H9 (cell line): ENCODE measurements at regions not wholly inside any gene's neighbourhood (a gene's known extent, or its start where the extent isn't known, plus 50 kb on each side); places are given as distances from the start of the nearest gene placed in this dataset.

Source experiments
- DNase-seq: peaks from one replicate; pipeline ENCODE4 v3.0.0-alpha.2; 2017
- H2AFZ ChIP-seq: one replicate; pipeline ENCODE4 v1.6.1; 2013; ENCODE audit warnings: mild to moderate bottlenecking, low read length, control low read depth, moderate library complexity
- H2AK5ac ChIP-seq: 2 replicates; pipeline ENCODE4 v1.6.1; 2013; ENCODE audit warnings: low read length, control low read depth, mixed read lengths; ENCODE audit not compliant: insufficient read length
- H2BK120ac ChIP-seq: one replicate; pipeline ENCODE4 v1.6.1; 2013; ENCODE audit warnings: low read depth, mild to moderate bottlenecking, low read length, control low read depth, inconsistent platforms; ENCODE audit not compliant: poor library complexity, severe bottlenecking
- H2BK12ac ChIP-seq: 2 replicates; pipeline ENCODE4 v1.6.1; 2013; ENCODE audit warnings: low read length, control low read depth, mixed read lengths, low read depth; ENCODE audit not compliant: insufficient read length
- H2BK15ac ChIP-seq: 2 replicates; pipeline ENCODE4 v1.6.1; 2013; ENCODE audit warnings: low read depth, low read length, control low read depth
- H2BK20ac ChIP-seq: one replicate; pipeline ENCODE4 v1.6.1; 2013; ENCODE audit warnings: low read depth, mild to moderate bottlenecking, low read length, control low read depth, inconsistent platforms; ENCODE audit not compliant: poor library complexity, severe bottlenecking
- H2BK5ac ChIP-seq: 2 replicates; pipeline ENCODE4 v1.6.1; 2013; ENCODE audit warnings: low read length, control low read depth, mixed read lengths; ENCODE audit not compliant: insufficient read length
- H3K14ac ChIP-seq: 2 replicates; pipeline ENCODE4 v1.6.1; 2013; ENCODE audit warnings: low read length, control low read depth; ENCODE audit not compliant: insufficient read depth
- H3K18ac ChIP-seq: 2 replicates; pipeline ENCODE4 v1.6.1; 2013; ENCODE audit warnings: low read depth, mild to moderate bottlenecking, mixed read lengths, low read length, control low read depth; ENCODE audit not compliant: insufficient read length
- H3K23ac ChIP-seq: 2 replicates; pipeline ENCODE4 v1.6.1; 2013; ENCODE audit warnings: low read length, control low read depth, mixed read lengths, low read depth; ENCODE audit not compliant: insufficient read length
- H3K23me2 ChIP-seq: 2 replicates; pipeline ENCODE4 v1.6.1; 2013; ENCODE audit warnings: low read depth, mild to moderate bottlenecking, mixed read lengths, low read length, control low read depth; ENCODE audit not compliant: insufficient read length, poor library complexity, severe bottlenecking
- H3K27ac ChIP-seq: 2 replicates; pipeline ENCODE4 v1.5.1; 2013; ENCODE audit warnings: low read length, control low read depth, mixed read lengths, low read depth; ENCODE audit not compliant: insufficient read length
- H3K27me3 ChIP-seq: 2 replicates; pipeline ENCODE4 v1.6.1; 2013; ENCODE audit warnings: low read length, control low read depth, inconsistent platforms; ENCODE audit not compliant: insufficient read depth
- H3K4ac ChIP-seq: 2 replicates; pipeline ENCODE4 v1.6.1; 2013; ENCODE audit warnings: low read depth, mild to moderate bottlenecking, control low read depth, inconsistent platforms, low read length, moderate library complexity
- H3K4me1 ChIP-seq: 2 replicates; pipeline ENCODE4 v1.6.1; 2013; ENCODE audit warnings: low read length, control low read depth, inconsistent platforms; ENCODE audit not compliant: insufficient read depth
- H3K4me2 ChIP-seq: 2 replicates; pipeline ENCODE4 v1.6.1; 2013; ENCODE audit warnings: low read length, control low read depth, mixed read lengths; ENCODE audit not compliant: insufficient read length, insufficient read depth
- H3K56ac ChIP-seq: 2 replicates; pipeline ENCODE4 v1.6.1; 2013; ENCODE audit warnings: low read depth, mild to moderate bottlenecking, mixed read lengths, low read length, control low read depth; ENCODE audit not compliant: insufficient read length
- H3K79me1 ChIP-seq: 2 replicates; pipeline ENCODE4 v1.6.1; 2013; ENCODE audit warnings: low read depth, mild to moderate bottlenecking, moderate library complexity, low read length, control low read depth, inconsistent platforms; ENCODE audit not compliant: insufficient read depth, poor library complexity, severe bottlenecking
- H3K79me2 ChIP-seq: 2 replicates; pipeline ENCODE4 v1.6.1; 2013; ENCODE audit warnings: low read length, control low read depth, inconsistent platforms; ENCODE audit not compliant: insufficient read depth
- H3K9ac ChIP-seq: 2 replicates; pipeline ENCODE4 v1.6.1; 2013; ENCODE audit warnings: low read length, control low read depth, mixed read lengths; ENCODE audit not compliant: insufficient read length; ENCODE audit errors: extremely low read depth
- H3K9me3 ChIP-seq: one replicate; pipeline ENCODE4 v1.6.1; 2013; ENCODE audit warnings: low read depth, low read length, inconsistent platforms; ENCODE audit not compliant: control insufficient read depth
- H3T11ph ChIP-seq: one replicate; pipeline ENCODE4 v1.6.1; 2013; ENCODE audit warnings: mild to moderate bottlenecking, low read length, control low read depth, inconsistent platforms
- H4K20me1 ChIP-seq: one replicate; pipeline ENCODE4 v1.6.1; 2013; ENCODE audit not compliant: control insufficient read depth, insufficient read length, insufficient read depth
- H4K5ac ChIP-seq: 2 replicates; pipeline ENCODE4 v1.6.1; 2013; ENCODE audit warnings: low read depth, mild to moderate bottlenecking, mixed read lengths, low read length, control low read depth; ENCODE audit not compliant: insufficient read length
- H4K8ac ChIP-seq: replicated peaks from 2 replicates; pipeline ENCODE4 v1.6.1; 2013; ENCODE audit warnings: low read length, control low read depth, mixed read lengths, low read depth; ENCODE audit not compliant: insufficient read length
- H4K91ac ChIP-seq: 2 replicates; pipeline ENCODE4 v1.6.1; 2013; ENCODE audit warnings: low read depth, mild to moderate bottlenecking, moderate library complexity, mixed read lengths, low read length, control low read depth; ENCODE audit not compliant: insufficient read length
- H3K27ac Mint-ChIP-seq, 3 experiments: 2 replicates in 2 of 3; 3 replicates in 1 of 3; pipeline ENCODE4 v1.8.0; 2020 to 2021; ENCODE audit warnings: mixed read lengths in 3 of 3, mild to moderate bottlenecking in 1 of 3, moderate library complexity in 1 of 3
- H3K27me3 Mint-ChIP-seq: 2 replicates; pipeline ENCODE4 v1.8.0; 2021; ENCODE audit warnings: low read depth, mild to moderate bottlenecking, moderate library complexity, mixed read lengths
- H3K36me3 Mint-ChIP-seq, 3 experiments: 2 replicates in 2 of 3; 3 replicates in 1 of 3; pipeline ENCODE4 v1.8.0; 2020 to 2021; ENCODE audit warnings: low read depth in 3 of 3, mixed read lengths in 3 of 3; ENCODE audit not compliant: insufficient read depth in 1 of 3
- H3K4me1 Mint-ChIP-seq, 2 experiments: 2 replicates each; pipeline ENCODE4 v1.8.0; 2020; ENCODE audit warnings: mixed read lengths in 2 of 2
- H3K4me3 Mint-ChIP-seq, 2 experiments: 2 replicates in 1 of 2; 3 replicates in 1 of 2; pipeline ENCODE4 v1.8.0; 2020 to 2021; ENCODE audit warnings: mild to moderate bottlenecking in 2 of 2, mixed read lengths in 2 of 2, moderate library complexity in 1 of 2
- H3K9me3 Mint-ChIP-seq, 2 experiments: 2 replicates in 1 of 2; 3 replicates in 1 of 2; pipeline ENCODE4 v1.8.0; 2020; ENCODE audit warnings: mild to moderate bottlenecking in 2 of 2, mixed read lengths in 2 of 2, moderate library complexity in 1 of 2
- CTCF ChIP-seq: fragments of 200-600 bp; sonication (generic); conservative IDR thresholded peaks from 3 replicates; pipeline ENCODE4 v1.8.0; 2021; ENCODE audit warnings: antibody characterized with exemption, mild to moderate bottlenecking
- WGBS: extraction: QIAGEN DNeasy Blood & Tissue Kit; methylation state at CpG from one replicate; pipeline ENCODE4 v1.1.7; 2013; ENCODE audit warnings: missing lambda C conversion rate, low lambda C conversion rate, mixed read lengths; ENCODE audit not compliant: insufficient read length; ENCODE audit errors: extremely low coverage; 5-methylcytosine and 5-hydroxymethylcytosine counted together

- no peaks in the 10 kb centered on the region for H3K27me3 ChIP-seq
- H3K23me2 ChIP-seq: no peaks in the 10 kb centered on the region
- no peak for DNase-seq
- H3K9me3 Mint-ChIP-seq: no peaks in the 10 kb centered on the region; a peak in 1 of 5 replicates
- H2BK5ac ChIP-seq: peak overlapping the region; percentile 60
- H3K27me3 Mint-ChIP-seq: no peaks in the 10 kb centered on the region
- no peak overlapping the region for H3K4ac ChIP-seq
- no peak overlapping the region for H3T11ph ChIP-seq
- no CpG with 5 or more reads among the region's 2 CpGs for WGBS
- H3K23ac ChIP-seq: no peak overlapping the region
- H2AFZ ChIP-seq: no peak overlapping the region
- no peak overlapping the region for H2BK120ac ChIP-seq
- H2BK20ac ChIP-seq: no peak overlapping the region
- H3K4me1 ChIP-seq: no peaks in the 10 kb centered on the region
- H4K8ac ChIP-seq: no peak overlapping the region
- H2AK5ac ChIP-seq: no peak overlapping the region
- H3K14ac ChIP-seq: no peak overlapping the region
- no peak overlapping the region for H3K27ac ChIP-seq
- H2BK15ac ChIP-seq: no peak overlapping the region
- H3K79me2 ChIP-seq: no peaks in the 10 kb centered on the region
- no peak overlapping the region for H4K91ac ChIP-seq
- no peak overlapping the region for H3K27ac Mint-ChIP-seq
- no peak overlapping the region for H4K5ac ChIP-seq
- H3K79me1 ChIP-seq: no peaks in the 10 kb centered on the region
- H3K4me2 ChIP-seq: no peak overlapping the region
- no peak overlapping the region for H3K4me3 Mint-ChIP-seq
- no peak overlapping the region for H3K56ac ChIP-seq
- H3K9ac ChIP-seq: no peak overlapping the region
- no peak overlapping the region for H2BK12ac ChIP-seq
- no peaks in the 10 kb centered on the region; a peak in 2 of 7 replicates for H3K36me3 Mint-ChIP-seq
- H3K18ac ChIP-seq: no peak overlapping the region
- H3K9me3 ChIP-seq: no peaks in the 10 kb centered on the region
- H4K20me1 ChIP-seq: no peaks in the 10 kb centered on the region
- H3K4me1 Mint-ChIP-seq: peaks cover 0 to 3% of the 10 kb centered on the region in 2 experiments; a peak in 1 of 4 replicates
- TF ChIP-seq CTCF: no peak
Measured at GRCh38 chr13:73467125-73467524, 408.3 kb downstream of the KLF5 start.
